GM21381 (cell line): ENCODE measurements at regions not wholly inside any gene's neighbourhood (a gene's known extent, or its start where the extent isn't known, plus 50 kb on each side); places are given as distances from the start of the nearest gene placed in this dataset.

Source experiments
- ATAC-seq: cut with Tn5 transposase; IDR thresholded peaks from one replicate; pipeline ENCODE4 v1.9.1; 2021; ENCODE audit warnings: mild to moderate bottlenecking, moderate library complexity; ENCODE audit not compliant: unreplicated experiment

- ATAC-seq = no peak
Measured at GRCh38 chr10:121167534-121168243, 316.5 kb downstream of the WDR11 start.

GRCh38 chr10:121168545-121169216 lies 317.5 kb downstream of the WDR11 start:
- ATAC-seq = no peak

- ATAC-seq = no peak
Measured at GRCh38 chr10:121169406-121169805, 318.2 kb downstream of the WDR11 start.

GRCh38 chr10:121171825-121172787 lies 320.9 kb downstream of the WDR11 start:
- ATAC-seq = no peak

- no peak for ATAC-seq
Measured at GRCh38 chr10:121179006-121179405, 327.8 kb downstream of the WDR11 start.

- no peak for ATAC-seq
Measured at GRCh38 chr10:121182219-121182618, 331.1 kb downstream of the WDR11 start.

GRCh38 chr10:121183236-121183635 lies 332.1 kb downstream of the WDR11 start:
- ATAC-seq = no peak

- ATAC-seq = no peak
Measured at GRCh38 chr10:121183707-121184106, 332.5 kb downstream of the WDR11 start.

GRCh38 chr10:121185816-121186455 lies 334.8 kb downstream of the WDR11 start:
- ATAC-seq = no peak

- no peak for ATAC-seq
Measured at GRCh38 chr10:121187391-121187790, 336.2 kb downstream of the WDR11 start.

- ATAC-seq = no peak
Measured at GRCh38 chr10:121188005-121188404, 336.8 kb downstream of the WDR11 start.

- ATAC-seq = no peak
Measured at GRCh38 chr10:121189066-121189465, 337.9 kb downstream of the WDR11 start.

- ATAC-seq = no peak
Measured at GRCh38 chr10:121194696-121195523, 343.7 kb downstream of the WDR11 start.

- no peak for ATAC-seq
Measured at GRCh38 chr10:121195524-121195910, 344.4 kb downstream of the WDR11 start.

GRCh38 chr10:121199081-121199480 lies 347.9 kb downstream of the WDR11 start:
- ATAC-seq = no peak

GRCh38 chr10:121205625-121206024 lies 354.5 kb downstream of the WDR11 start:
- no peak for ATAC-seq

GRCh38 chr10:121211446-121211845 lies 360.3 kb downstream of the WDR11 start:
- ATAC-seq = no peak

- ATAC-seq = no peak
Measured at GRCh38 chr10:121213437-121213836, 362.3 kb downstream of the WDR11 start.

- ATAC-seq = no peak
Measured at GRCh38 chr10:121216295-121216694, 365.1 kb downstream of the WDR11 start.

- ATAC-seq = no peak
Measured at GRCh38 chr10:121216721-121217181, 365.6 kb downstream of the WDR11 start.
